Erythroblast (primary cell): ENCODE measurements at regions not wholly inside any gene's neighbourhood (a gene's known extent, or its start where the extent isn't known, plus 50 kb on each side); places are given as distances from the start of the nearest gene placed in this dataset.

Experiments
- DNase-seq, 2 experiments: peaks; one replicate each; lab custom pipeline; 2025; lab: John Stamatoyannopoulos, UW
- GATA1 ChIP-seq: IDR thresholded peaks from 2 replicates; pipeline ENCODE4 v1.6.1; 2011; ENCODE audit warnings: low read depth, mild to moderate bottlenecking, control low read depth, low read length, moderate library complexity
- POLR2A ChIP-seq: IDR thresholded peaks from 2 replicates; pipeline ENCODE4 v1.6.1; 2011; ENCODE audit warnings: mild to moderate bottlenecking, low read length

DNA sequence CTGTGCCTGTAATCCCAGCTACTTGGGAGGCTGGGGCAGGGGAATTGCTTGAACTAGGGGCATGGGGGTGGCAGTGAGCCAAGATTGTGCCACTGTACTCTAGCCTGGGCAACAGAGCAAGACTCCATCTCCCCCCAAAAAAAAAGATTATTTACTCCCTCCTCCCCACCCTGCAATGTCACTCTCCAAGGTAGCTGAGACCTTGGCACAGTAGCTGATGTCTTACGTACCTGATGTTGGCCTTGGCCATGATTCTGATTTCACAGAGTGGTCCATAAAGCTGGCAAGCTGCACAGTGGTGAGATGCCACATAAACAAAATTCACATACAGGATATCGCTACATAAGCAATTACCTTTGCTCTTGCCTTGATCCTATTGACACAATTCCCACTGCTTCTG lies 108.5 kb downstream of the CAVIN4 start:
- TF ChIP-seq POLR2A = no peak
- no peak for TF ChIP-seq GATA1
- DNase-seq = no peak

- no peak for DNase-seq
- TF ChIP-seq POLR2A (no peak), GATA1 (no peak)
Observed at GRCh38 chr9:100689635-100690034, 111.8 kb downstream of the CAVIN4 start.

GRCh38 chr9:100690438-100690837 lies 112.6 kb downstream of the CAVIN4 start:
- DNase-seq = no peak
- no peak for TF ChIP-seq POLR2A
- TF ChIP-seq GATA1 = no peak

DNA sequence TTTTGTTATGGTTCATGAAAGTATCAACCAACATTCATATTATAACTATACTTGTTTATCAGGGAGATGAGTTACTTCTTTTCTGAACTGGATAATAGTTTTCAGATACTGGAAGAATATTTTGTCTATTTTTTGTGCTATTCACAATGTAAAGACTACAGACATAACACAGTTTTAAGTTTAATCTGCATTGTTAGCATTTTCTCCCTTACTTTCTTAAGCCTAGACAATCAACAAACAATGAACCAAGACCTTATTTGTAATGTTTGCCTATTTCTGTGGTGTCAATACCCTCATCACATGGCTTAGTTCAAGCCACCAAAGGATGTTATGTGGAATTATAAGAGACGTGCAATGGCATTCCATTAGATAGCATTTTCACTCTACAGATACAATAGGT lies 119.5 kb downstream of the CAVIN4 start:
- no peak for DNase-seq
- TF ChIP-seq GATA1 (no peak), POLR2A (no peak)

DNA sequence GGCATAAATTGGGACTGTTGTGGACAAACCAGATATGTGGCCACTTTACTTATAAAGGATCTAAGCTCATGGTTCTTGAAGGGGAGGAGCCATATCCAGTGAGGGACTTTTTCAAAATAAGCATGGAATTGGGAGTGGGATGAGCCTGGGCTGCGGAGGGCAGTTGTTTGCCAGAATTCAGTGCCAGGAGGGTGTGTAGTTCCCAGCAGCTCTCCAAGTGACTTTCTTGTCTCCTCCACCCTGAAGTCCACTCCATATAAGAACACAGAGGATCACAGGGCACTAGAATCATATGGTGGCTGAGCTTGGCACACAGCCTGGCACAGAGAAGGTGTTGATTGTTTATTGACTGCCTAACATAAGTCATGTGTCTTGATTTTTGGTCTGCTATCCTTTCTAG lies 121.1 kb downstream of the CAVIN4 start:
- no peak for DNase-seq
- TF ChIP-seq GATA1 (no peak), POLR2A (no peak)

GRCh38 chr9:100699668-100700067 lies 121.8 kb downstream of the CAVIN4 start:
- TF ChIP-seq POLR2A = no peak
- TF ChIP-seq GATA1 = no peak
- no peak for DNase-seq

DNA sequence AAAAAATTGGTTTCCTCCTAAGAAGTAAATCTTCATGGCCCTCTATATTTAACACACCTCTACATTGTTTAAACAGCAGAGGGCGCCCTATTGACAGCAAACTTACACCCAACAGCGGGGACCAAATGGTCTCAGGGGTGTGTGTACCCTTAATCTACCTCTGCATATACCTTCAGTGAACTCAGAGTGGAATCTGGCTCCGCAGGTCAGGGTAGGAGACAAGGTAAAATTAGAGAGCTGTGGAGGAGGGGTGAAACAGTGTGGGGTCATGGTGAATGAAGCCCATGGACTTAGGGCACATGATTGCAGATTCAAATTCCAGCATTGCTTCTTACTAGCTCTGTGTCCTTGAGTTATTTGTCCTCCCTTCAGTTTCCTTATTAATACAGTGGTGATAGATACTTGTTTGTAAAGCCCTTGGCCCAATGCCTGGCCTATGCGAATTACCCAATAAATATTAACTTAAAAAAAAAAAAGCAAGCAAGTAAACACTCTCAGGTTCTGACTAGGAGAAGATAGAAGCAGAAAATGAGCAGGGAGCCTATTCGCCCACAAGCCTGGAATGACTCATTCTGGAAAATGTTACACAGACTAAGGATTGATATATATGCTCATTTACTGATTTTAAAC lies 122.9 kb downstream of the CAVIN4 start:
- no peak for TF ChIP-seq GATA1
- TF ChIP-seq POLR2A = no peak
- peak; percentile 15 to 44 for DNase-seq

GRCh38 chr9:100714372-100715099 lies 136.7 kb downstream of the CAVIN4 start:
- no peak for TF ChIP-seq POLR2A
- no peak for TF ChIP-seq GATA1
- DNase-seq = peak; percentile 40 to 73

GRCh38 chr9:100715100-100715380 lies 137.2 kb downstream of the CAVIN4 start:
- no peak for DNase-seq

GRCh38 chr9:100718717-100719116 lies 140.8 kb downstream of the CAVIN4 start:
- no peak for DNase-seq
- TF ChIP-seq GATA1 = no peak
- TF ChIP-seq POLR2A = no peak

More at GRCh38 chr9:100715100-100715380, 137.2 kb downstream of the CAVIN4 start:
- TF ChIP-seq POLR2A = no peak
- no peak for TF ChIP-seq GATA1

DNA sequence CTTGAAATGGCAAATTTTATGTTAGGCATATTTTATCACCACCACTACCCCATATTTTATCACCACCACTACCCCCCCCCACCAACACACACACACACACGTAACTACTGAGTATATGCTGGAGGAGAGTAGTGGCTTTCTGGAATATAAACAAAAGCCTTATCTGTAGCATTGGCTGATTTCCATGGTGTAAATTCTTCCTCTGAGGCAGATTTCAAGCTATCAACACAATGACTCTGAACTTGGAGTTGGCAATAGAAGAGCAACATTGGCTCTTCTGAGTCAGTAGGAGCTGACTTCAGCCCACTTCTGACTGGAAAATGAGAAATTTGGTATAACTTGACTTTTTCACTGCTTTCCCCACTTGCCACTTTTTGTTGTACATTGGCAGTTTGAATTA lies 143.0 kb downstream of the CAVIN4 start:
- TF ChIP-seq POLR2A (no peak), GATA1 (no peak)
- no peak for DNase-seq

GRCh38 chr9:100724886-100725285 lies 147.0 kb downstream of the CAVIN4 start:
- DNase-seq = no peak
- TF ChIP-seq GATA1 = no peak
- TF ChIP-seq POLR2A = no peak

GRCh38 chr9:100725371-100725770 lies 147.5 kb downstream of the CAVIN4 start:
- TF ChIP-seq POLR2A (no peak), GATA1 (no peak)
- DNase-seq = no peak

DNA sequence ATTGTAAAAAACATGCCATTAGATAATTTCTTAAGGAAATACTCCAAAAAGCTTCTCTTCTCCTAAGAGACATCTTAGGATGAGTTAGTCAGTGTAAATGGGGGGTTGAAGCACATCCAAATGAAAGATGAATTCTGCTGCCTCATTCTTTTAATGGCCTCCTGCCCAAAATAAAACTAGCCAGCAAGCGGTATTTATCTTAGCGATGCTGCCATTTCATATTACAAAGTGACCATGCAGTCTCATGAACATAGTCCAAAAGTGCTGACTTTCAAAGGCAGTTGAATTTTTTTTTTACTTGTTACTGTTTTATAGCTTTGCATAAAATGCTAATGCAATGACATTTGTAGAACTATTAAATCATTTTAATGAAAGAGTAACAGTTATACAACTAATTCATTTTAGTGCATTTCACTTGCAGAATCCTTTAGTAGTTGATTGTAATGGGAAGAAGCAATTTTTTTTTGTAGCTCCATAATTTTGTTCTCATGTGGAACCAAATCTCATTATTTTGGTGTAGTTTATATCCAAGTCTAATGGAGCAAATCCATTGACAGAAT lies 151.5 kb downstream of the CAVIN4 start:
- DNase-seq = no peak
- TF ChIP-seq POLR2A (no peak), GATA1 (no peak)

GRCh38 chr9:100730086-100730485 lies 152.2 kb downstream of the CAVIN4 start:
- no peak for TF ChIP-seq POLR2A
- no peak for TF ChIP-seq GATA1

More at GRCh38 chr9:100730086-100730485, 152.2 kb downstream of the CAVIN4 start:
- no peak for DNase-seq
